GM12878 (cell line): ENCODE measurements at regions not wholly inside any gene's neighbourhood (a gene's known extent, or its start where the extent isn't known, plus 50 kb on each side); places are given as distances from the start of the nearest gene placed in this dataset.

Experiments
- ATAC-seq: fragments of 200-7000 bp; cut with Tn5 transposase; 3 replicates; pipeline ENCODE4 v1.9.1; 2020; ENCODE audit warnings: mild to moderate bottlenecking, moderate library complexity
- BruUV-seq: library from RNA; stranded (reverse); fragments of 400-500 nt; replicated peaks from 2 replicates; lab custom pipeline; 2021; lab: Mats Ljungman, UMichigan
- CTCF ChIA-PET: fragments of 300-600 bp; sonication (Branson Sonifier 250); formaldehyde crosslinking; extraction: SDS; loops from one replicate; lab custom pipeline; 2021; ENCODE audit warnings: inconsistent platforms; lab: Yijun Ruan, JAX
- POLR2A ChIA-PET: fragments of 350-600 bp; formaldehyde crosslinking; extraction: SDS; loops from one replicate; lab custom pipeline; 2021; ENCODE audit warnings: inconsistent platforms; lab: Charles Lee
- RAD21 ChIA-PET: fragments of 300-600 bp; sonication (Branson Sonifier 250); formaldehyde crosslinking; loops from one replicate; lab custom pipeline; 2023; ENCODE audit warnings: antibody characterized with exemption; ENCODE audit not compliant: unreplicated experiment; lab: Charles Lee
- SMC1A ChIA-PET: fragments of 300-600 bp; sonication (Branson Sonifier 250); formaldehyde crosslinking; loops from one replicate; lab custom pipeline; 2023; ENCODE audit not compliant: unreplicated experiment, uncharacterized antibody; lab: Charles Lee
- DNase-seq: peaks from one replicate; pipeline ENCODE4 v3.0.0-alpha.2; 2011; ENCODE audit warnings: low read depth, low spot score
- FAIRE-seq: peaks from 3 replicates; lab custom pipeline; 2011; peaks lifted over from hg19 to GRCh38; lab: Jason Lieb, UNC
- H2AFZ ChIP-seq: 2 replicates; pipeline ENCODE4 v1.6.0; 2011; ENCODE audit warnings: low read depth, low read length, control low read depth; ENCODE audit not compliant: control insufficient read depth
- H3K27ac ChIP-seq: 2 replicates; pipeline ENCODE4 v1.5.1; 2011; ENCODE audit warnings: control low read depth; ENCODE audit not compliant: control insufficient read depth, insufficient read depth
- H3K27me3 ChIP-seq, 2 experiments: replicated peaks in 1 of 2; 2 replicates each; pipeline versions ENCODE4 v1.6.0 to v1.6.1; 2011; ENCODE audit warnings: low read length in 1 of 2; ENCODE audit not compliant: control insufficient read depth in 2 of 2, insufficient read depth in 2 of 2
- H3K36me3 ChIP-seq, 2 experiments: 2 replicates each; pipeline ENCODE4 v1.5.1; 2011; ENCODE audit warnings: low read length in 1 of 2; ENCODE audit not compliant: control insufficient read depth in 2 of 2, insufficient read depth in 2 of 2
- H3K4me1 ChIP-seq: 2 replicates; pipeline ENCODE4 v1.6.1; 2011; ENCODE audit warnings: mild to moderate bottlenecking, low read length, moderate library complexity, mixed read lengths; ENCODE audit not compliant: control insufficient read depth, insufficient read depth
- H3K4me2 ChIP-seq: 2 replicates; pipeline ENCODE4 v1.6.0; 2011; ENCODE audit warnings: control low read depth; ENCODE audit not compliant: control insufficient read depth, insufficient read depth
- H3K4me3 ChIP-seq: fragments of 200-600 bp; sonication (generic); 2 replicates; pipeline ENCODE4 v1.5.1; 2016
- H3K79me2 ChIP-seq: 2 replicates; pipeline ENCODE4 v1.6.0; 2011; ENCODE audit warnings: low read length; ENCODE audit not compliant: control insufficient read depth, insufficient read depth
- H3K9ac ChIP-seq: 2 replicates; pipeline ENCODE4 v1.8.0; 2011; ENCODE audit warnings: low read length, control low read depth, mixed read lengths; ENCODE audit not compliant: control insufficient read depth, insufficient read depth
- H3K9me3 ChIP-seq: replicated peaks from 3 replicates; pipeline ENCODE4 v1.5.1; 2011; ENCODE audit warnings: mild to moderate bottlenecking, low read length; ENCODE audit not compliant: control insufficient read depth, insufficient read depth
- H4K20me1 ChIP-seq: 2 replicates; pipeline ENCODE4 v1.6.0; 2011; ENCODE audit not compliant: control insufficient read depth, insufficient read depth
- EED ChIP-seq: sonication (generic); IDR thresholded peaks from 2 replicates; pipeline ENCODE4 v1.6.1; 2016; ENCODE audit warnings: antibody characterized with exemption, low read depth
- ESRRA ChIP-seq: IDR thresholded peaks from 2 replicates; pipeline ENCODE4 v1.6.1; 2012; ENCODE audit warnings: mild to moderate bottlenecking, low read length, improper control_type of control experiment
- HDAC2 ChIP-seq: fragments of 200-600 bp; sonication (generic); IDR thresholded peaks from 2 replicates; pipeline ENCODE4 v1.6.1; 2017
- IKZF1 ChIP-seq: fragments of 450-650 bp; conservative IDR thresholded peaks from 2 replicates; pipeline ENCODE4 v1.6.1; 2017; ENCODE audit warnings: antibody characterized with exemption, mild to moderate bottlenecking
- MTA2 ChIP-seq: fragments of 450-650 bp; IDR thresholded peaks from 2 replicates; pipeline ENCODE4 v1.6.1; 2016; ENCODE audit warnings: low read depth, mild to moderate bottlenecking, moderate library complexity
- MYC ChIP-seq: IDR thresholded peaks from 2 replicates; pipeline ENCODE4 v1.6.1; 2011; ENCODE audit warnings: mild to moderate bottlenecking, low read length, moderate library complexity, inconsistent platforms; ENCODE audit not compliant: insufficient read depth, insufficient replicate concordance, insufficient read length, severe bottlenecking
- NBN ChIP-seq: fragments of 450-650 bp; IDR thresholded peaks from 2 replicates; pipeline ENCODE4 v1.6.1; 2016
- NFYB ChIP-seq: IDR thresholded peaks from 2 replicates; pipeline ENCODE4 v1.6.1; 2011; ENCODE audit warnings: low read depth, mild to moderate bottlenecking, low read length, improper control_type of control experiment, moderate library complexity; ENCODE audit not compliant: insufficient read depth
- SMAD1 ChIP-seq: fragments of 450-650 bp; IDR thresholded peaks from 2 replicates; pipeline ENCODE4 v1.6.1; 2018; ENCODE audit warnings: mild to moderate bottlenecking, low read depth; ENCODE audit not compliant: partially characterized antibody
- SREBF2 ChIP-seq: IDR thresholded peaks from 2 replicates; pipeline ENCODE4 v1.6.1; 2012; ENCODE audit warnings: mild to moderate bottlenecking, low read length
- STAT1 ChIP-seq: fragments of 450-650 bp; conservative IDR thresholded peaks from 2 replicates; pipeline ENCODE4 v1.6.1; 2014; ENCODE audit warnings: antibody characterized with exemption, mild to moderate bottlenecking
- TARDBP ChIP-seq: IDR thresholded peaks from 2 replicates; pipeline ENCODE4 v1.6.1; 2016; ENCODE audit warnings: borderline replicate concordance
- WGBS: methylation state at CpG from one replicate; pipeline ENCODE4 v1.1.6; 2016; ENCODE audit warnings: low lambda C conversion rate; ENCODE audit not compliant: insufficient replicate concordance, insufficient coverage; ENCODE audit errors: missing lambda C conversion rate; 5-methylcytosine and 5-hydroxymethylcytosine counted together
- in situ Hi-C: fragments of 300-500 bp; cut with MboI; formaldehyde crosslinking; loops from 9 replicates; pipeline ENCODE4 v1.14.3; 2018; ENCODE audit warnings: mixed read lengths
- intact Hi-C: fragments of 100-400 bp; cut with micrococcal nuclease; formaldehyde crosslinking; loops from one replicate; pipeline ENCODE4 v1.14.2; 2022; ENCODE audit not compliant: unreplicated experiment
- TF ChIP-seq, protein P1 (sequence below): fragments of 450-650 bp; IDR thresholded peaks from 2 replicates; pipeline ENCODE4 v1.6.1; 2017; ENCODE audit warnings: mild to moderate bottlenecking, moderate library complexity
- TF ChIP-seq, protein P2 (sequence below): fragments of 450-650 bp; IDR thresholded peaks from 2 replicates; pipeline ENCODE4 v1.6.1; 2016; ENCODE audit warnings: mild to moderate bottlenecking
- TF ChIP-seq, protein P3 (sequence below): IDR thresholded peaks from 2 replicates; pipeline ENCODE4 v1.6.1; 2012; ENCODE audit warnings: low read depth, low read length, improper control_type of control experiment
- TF ChIP-seq, protein P4 (sequence below): fragments of 450-650 bp; IDR thresholded peaks from 2 replicates; pipeline ENCODE4 v1.6.1; 2018; ENCODE audit warnings: mild to moderate bottlenecking, low read depth, moderate library complexity; ENCODE audit not compliant: partially characterized antibody

DNA sequence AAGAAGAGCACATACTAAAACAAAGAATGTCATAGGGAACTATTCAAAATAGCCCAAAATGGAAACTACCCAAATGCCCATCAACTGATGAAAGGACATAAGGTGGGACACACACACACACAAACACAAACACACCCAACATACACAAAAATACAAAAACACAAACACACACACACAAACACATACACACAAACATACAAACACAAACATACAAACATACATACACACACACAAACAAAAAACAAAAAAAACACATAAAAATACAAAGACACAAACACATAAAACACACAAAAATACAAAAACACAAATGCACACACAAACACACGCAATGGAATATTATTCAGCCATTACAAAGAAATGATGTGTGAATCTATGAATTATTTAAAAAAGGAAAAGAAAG, 203.6 kb downstream of the ERMARD start:
- 50% methylated on average over 1 of the region's 1 CpG for WGBS
- H3K4me1 ChIP-seq = no peaks in the 10 kb centered on the region
- FAIRE-seq = no peak
- ChIA-PET SMC1A (no interaction called here), RAD21 (no interaction called here), CTCF (no interaction called here), POLR2A (no interaction called here)
- H3K79me2 ChIP-seq = no peaks in the 10 kb centered on the region
- no peak overlapping the region for H3K4me3 ChIP-seq
- no peaks in the 10 kb centered on the region for H4K20me1 ChIP-seq
- BruUV-seq = no TSS peak
- H2AFZ ChIP-seq = no peak overlapping the region
- H3K27ac ChIP-seq = no peak overlapping the region
- no peaks in the 10 kb centered on the region; the same call in 2 of the 3 replicates for H3K9me3 ChIP-seq
- intact Hi-C loops (loop anchor here (5.0 kb wide), 1 partner anchor 562 kb away; no protein-coding TSS in a partner anchor), in situ Hi-C loops (no loop called here)
- no peaks in the 10 kb centered on the region for H3K36me3 ChIP-seq
- no peak for DNase-seq
- H3K27me3 ChIP-seq = no peaks in the 10 kb centered on the region
- no peak for ATAC-seq
- no peak overlapping the region for H3K4me2 ChIP-seq
- H3K9ac ChIP-seq = no peak overlapping the region
- no peak for TF ChIP-seq MTA2
- no peak for TF ChIP-seq NFYB
- no peak for TF ChIP-seq HDAC2
- TF ChIP-seq SMAD1 = no peak
- TF ChIP-seq, protein P1, sequence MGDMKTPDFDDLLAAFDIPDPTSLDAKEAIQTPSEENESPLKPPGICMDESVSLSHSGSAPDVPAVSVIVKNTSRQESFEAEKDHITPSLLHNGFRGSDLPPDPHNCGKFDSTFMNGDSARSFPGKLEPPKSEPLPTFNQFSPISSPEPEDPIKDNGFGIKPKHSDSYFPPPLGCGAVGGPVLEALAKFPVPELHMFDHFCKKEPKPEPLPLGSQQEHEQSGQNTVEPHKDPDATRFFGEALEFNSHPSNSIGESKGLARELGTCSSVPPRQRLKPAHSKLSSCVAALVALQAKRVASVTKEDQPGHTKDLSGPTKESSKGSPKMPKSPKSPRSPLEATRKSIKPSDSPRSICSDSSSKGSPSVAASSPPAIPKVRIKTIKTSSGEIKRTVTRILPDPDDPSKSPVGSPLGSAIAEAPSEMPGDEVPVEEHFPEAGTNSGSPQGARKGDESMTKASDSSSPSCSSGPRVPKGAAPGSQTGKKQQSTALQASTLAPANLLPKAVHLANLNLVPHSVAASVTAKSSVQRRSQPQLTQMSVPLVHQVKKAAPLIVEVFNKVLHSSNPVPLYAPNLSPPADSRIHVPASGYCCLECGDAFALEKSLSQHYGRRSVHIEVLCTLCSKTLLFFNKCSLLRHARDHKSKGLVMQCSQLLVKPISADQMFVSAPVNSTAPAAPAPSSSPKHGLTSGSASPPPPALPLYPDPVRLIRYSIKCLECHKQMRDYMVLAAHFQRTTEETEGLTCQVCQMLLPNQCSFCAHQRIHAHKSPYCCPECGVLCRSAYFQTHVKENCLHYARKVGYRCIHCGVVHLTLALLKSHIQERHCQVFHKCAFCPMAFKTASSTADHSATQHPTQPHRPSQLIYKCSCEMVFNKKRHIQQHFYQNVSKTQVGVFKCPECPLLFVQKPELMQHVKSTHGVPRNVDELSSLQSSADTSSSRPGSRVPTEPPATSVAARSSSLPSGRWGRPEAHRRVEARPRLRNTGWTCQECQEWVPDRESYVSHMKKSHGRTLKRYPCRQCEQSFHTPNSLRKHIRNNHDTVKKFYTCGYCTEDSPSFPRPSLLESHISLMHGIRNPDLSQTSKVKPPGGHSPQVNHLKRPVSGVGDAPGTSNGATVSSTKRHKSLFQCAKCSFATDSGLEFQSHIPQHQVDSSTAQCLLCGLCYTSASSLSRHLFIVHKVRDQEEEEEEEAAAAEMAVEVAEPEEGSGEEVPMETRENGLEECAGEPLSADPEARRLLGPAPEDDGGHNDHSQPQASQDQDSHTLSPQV = no peak
- no peak for TF ChIP-seq MYC
- TF ChIP-seq TARDBP = no peak
- TF ChIP-seq, protein P2, sequence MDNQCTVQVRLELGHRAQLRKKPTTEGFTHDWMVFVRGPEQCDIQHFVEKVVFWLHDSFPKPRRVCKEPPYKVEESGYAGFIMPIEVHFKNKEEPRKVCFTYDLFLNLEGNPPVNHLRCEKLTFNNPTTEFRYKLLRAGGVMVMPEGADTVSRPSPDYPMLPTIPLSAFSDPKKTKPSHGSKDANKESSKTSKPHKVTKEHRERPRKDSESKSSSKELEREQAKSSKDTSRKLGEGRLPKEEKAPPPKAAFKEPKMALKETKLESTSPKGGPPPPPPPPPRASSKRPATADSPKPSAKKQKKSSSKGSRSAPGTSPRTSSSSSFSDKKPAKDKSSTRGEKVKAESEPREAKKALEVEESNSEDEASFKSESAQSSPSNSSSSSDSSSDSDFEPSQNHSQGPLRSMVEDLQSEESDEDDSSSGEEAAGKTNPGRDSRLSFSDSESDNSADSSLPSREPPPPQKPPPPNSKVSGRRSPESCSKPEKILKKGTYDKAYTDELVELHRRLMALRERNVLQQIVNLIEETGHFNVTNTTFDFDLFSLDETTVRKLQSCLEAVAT = no peak
- TF ChIP-seq SREBF2 = no peak
- TF ChIP-seq ESRRA = no peak
- TF ChIP-seq EED = no peak
- TF ChIP-seq NBN = no peak
- no peak for TF ChIP-seq IKZF1
- TF ChIP-seq, protein P3, sequence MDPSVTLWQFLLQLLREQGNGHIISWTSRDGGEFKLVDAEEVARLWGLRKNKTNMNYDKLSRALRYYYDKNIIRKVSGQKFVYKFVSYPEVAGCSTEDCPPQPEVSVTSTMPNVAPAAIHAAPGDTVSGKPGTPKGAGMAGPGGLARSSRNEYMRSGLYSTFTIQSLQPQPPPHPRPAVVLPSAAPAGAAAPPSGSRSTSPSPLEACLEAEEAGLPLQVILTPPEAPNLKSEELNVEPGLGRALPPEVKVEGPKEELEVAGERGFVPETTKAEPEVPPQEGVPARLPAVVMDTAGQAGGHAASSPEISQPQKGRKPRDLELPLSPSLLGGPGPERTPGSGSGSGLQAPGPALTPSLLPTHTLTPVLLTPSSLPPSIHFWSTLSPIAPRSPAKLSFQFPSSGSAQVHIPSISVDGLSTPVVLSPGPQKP = no peak
- TF ChIP-seq, protein P4, sequence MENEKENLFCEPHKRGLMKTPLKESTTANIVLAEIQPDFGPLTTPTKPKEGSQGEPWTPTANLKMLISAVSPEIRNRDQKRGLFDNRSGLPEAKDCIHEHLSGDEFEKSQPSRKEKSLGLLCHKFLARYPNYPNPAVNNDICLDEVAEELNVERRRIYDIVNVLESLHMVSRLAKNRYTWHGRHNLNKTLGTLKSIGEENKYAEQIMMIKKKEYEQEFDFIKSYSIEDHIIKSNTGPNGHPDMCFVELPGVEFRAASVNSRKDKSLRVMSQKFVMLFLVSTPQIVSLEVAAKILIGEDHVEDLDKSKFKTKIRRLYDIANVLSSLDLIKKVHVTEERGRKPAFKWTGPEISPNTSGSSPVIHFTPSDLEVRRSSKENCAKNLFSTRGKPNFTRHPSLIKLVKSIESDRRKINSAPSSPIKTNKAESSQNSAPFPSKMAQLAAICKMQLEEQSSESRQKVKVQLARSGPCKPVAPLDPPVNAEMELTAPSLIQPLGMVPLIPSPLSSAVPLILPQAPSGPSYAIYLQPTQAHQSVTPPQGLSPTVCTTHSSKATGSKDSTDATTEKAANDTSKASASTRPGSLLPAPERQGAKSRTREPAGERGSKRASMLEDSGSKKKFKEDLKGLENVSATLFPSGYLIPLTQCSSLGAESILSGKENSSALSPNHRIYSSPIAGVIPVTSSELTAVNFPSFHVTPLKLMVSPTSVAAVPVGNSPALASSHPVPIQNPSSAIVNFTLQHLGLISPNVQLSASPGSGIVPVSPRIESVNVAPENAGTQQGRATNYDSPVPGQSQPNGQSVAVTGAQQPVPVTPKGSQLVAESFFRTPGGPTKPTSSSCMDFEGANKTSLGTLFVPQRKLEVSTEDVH = no peak
- no peak for TF ChIP-seq STAT1
